Panc1 (cell line): ENCODE measurements at regions not wholly inside any gene's neighbourhood (a gene's known extent, or its start where the extent isn't known, plus 50 kb on each side); places are given as distances from the start of the nearest gene placed in this dataset.

ENCODE experiments used
- CTCF ChIP-seq: fragments of 450-650 bp; IDR thresholded peaks from 2 replicates; pipeline ENCODE4 v1.5.1; 2017; ENCODE audit warnings: mild to moderate bottlenecking
- POLR2AphosphoS5 ChIP-seq: IDR thresholded peaks from 2 replicates; pipeline ENCODE4 v1.6.1; 2012; ENCODE audit warnings: mild to moderate bottlenecking, low read depth, low read length, moderate library complexity
- REST ChIP-seq, 2 experiments: IDR thresholded peaks; 2 replicates each; pipeline ENCODE4 v1.6.1; 2011 to 2012; ENCODE audit warnings: low read depth in 2 of 2, control low read depth in 1 of 2, low read length in 1 of 2, mild to moderate bottlenecking in 1 of 2, moderate library complexity in 1 of 2; ENCODE audit not compliant: insufficient read depth in 1 of 2
- SIN3A ChIP-seq: IDR thresholded peaks from 2 replicates; pipeline ENCODE4 v1.6.1; 2012; ENCODE audit warnings: low read depth, mild to moderate bottlenecking, low read length, moderate library complexity, borderline replicate concordance; ENCODE audit not compliant: insufficient read depth
- TCF7L2 ChIP-seq: IDR thresholded peaks from 2 replicates; pipeline ENCODE4 v1.6.1; 2011; ENCODE audit warnings: mild to moderate bottlenecking, low read depth, low read length, inconsistent platforms

- TF ChIP-seq CTCF (no peak), REST (IDR thresholded peaks at IDR 0.05; ENCODE audit: insufficient read depth in 1 of 2, low read depth in 2 of 2, low read length in 1 of 2) (no peak), POLR2AphosphoS5 (no peak), SIN3A (no peak), TCF7L2 (no peak)
These were observed 351.9 kb downstream of the SATB2 start for GRCh38 chr2:199105826-199106225.
